T-helper 2 cell treated with Interferon-gamma antibody and Interleukin-4, amounts not matched to agents 5 μg/mL and 100 μg/mL, for 36 hours (primary cell): ENCODE measurements at regions not wholly inside any gene's neighbourhood (a gene's known extent, or its start where the extent isn't known, plus 50 kb on each side); places are given as distances from the start of the nearest gene placed in this dataset.
"Not testable (repeated sequence)": the region's sequence is repeated elsewhere in the genome, so short reads cannot be mapped to it uniquely, and the experiment has no call there.

Experiments used
- DNase-seq: peaks from one replicate; pipeline ENCODE4 v3.0.0; 2021; ENCODE audit warnings: low spot score
- H3K27ac Mint-ChIP-seq: one replicate; pipeline ENCODE4 v1.8.0; 2021; ENCODE audit warnings: mild to moderate bottlenecking, mixed read lengths
- H3K27me3 Mint-ChIP-seq: one replicate; pipeline ENCODE4 v1.8.0; 2021; ENCODE audit warnings: low read depth, mixed read lengths
- H3K36me3 Mint-ChIP-seq: one replicate; pipeline ENCODE4 v1.8.0; 2021; ENCODE audit warnings: low read depth, mixed read lengths
- H3K4me1 Mint-ChIP-seq: one replicate; pipeline ENCODE4 v1.8.0; 2021; ENCODE audit warnings: low read depth, mixed read lengths
- H3K4me3 Mint-ChIP-seq: one replicate; pipeline ENCODE4 v1.8.0; 2022; ENCODE audit warnings: mild to moderate bottlenecking, moderate library complexity, mixed read lengths
- H3K9me3 Mint-ChIP-seq: one replicate; pipeline ENCODE4 v1.8.0; 2021; ENCODE audit warnings: mixed read lengths

DNA sequence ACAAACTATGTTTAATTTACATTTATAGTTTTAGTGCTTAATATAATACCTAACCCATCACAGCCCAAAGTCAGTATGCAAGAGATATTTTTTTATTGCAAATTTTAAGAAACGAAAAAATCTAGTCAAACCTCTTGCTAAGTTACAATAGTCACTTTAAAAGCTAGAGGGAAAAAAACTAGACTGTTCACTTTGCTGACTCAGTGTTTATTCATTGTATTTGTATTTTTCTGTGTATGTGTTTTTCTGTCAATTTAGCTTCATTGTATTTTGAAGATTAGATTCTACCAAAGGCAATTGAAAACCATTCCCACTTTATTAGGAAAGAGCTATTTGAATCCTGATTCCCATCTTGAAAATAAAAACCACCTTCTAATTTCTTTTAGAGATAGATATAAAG lies 891.5 kb downstream of the SLC16A7 start:
- Mint-ChIP-seq H3K36me3 (no peaks in the 10 kb centered on the region), H3K4me3 (no peak overlapping the region), H3K27ac (no peak overlapping the region), H3K27me3 (no peaks in the 10 kb centered on the region), H3K9me3 (no peaks in the 10 kb centered on the region), H3K4me1 (no peaks in the 10 kb centered on the region)
- DNase-seq, result no peak

DNA sequence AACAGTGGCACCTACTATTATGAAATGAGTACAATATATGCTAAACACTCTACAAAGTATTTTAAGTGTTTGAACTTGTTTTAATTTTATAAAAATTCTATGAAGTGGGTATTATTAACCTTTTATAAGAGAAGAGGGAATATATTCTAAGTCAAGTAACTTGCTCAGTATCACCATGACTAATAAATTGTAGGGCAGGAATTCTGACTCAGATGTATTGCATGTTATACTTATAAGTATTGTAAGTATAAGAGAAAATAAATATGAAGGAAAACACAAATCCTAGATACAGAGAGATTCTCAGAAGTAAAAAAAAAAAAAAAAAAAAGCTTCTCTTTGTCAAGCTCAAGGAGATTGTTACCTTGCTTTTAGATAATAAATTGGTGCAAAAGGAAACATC lies 893.2 kb downstream of the SLC16A7 start:
- no peak for DNase-seq
- H3K4me3 Mint-ChIP-seq, result no peak overlapping the region
- H3K9me3 Mint-ChIP-seq, result no peaks in the 10 kb centered on the region
- no peak overlapping the region for H3K27ac Mint-ChIP-seq
- no peaks in the 10 kb centered on the region for H3K36me3 Mint-ChIP-seq
- no peaks in the 10 kb centered on the region for H3K27me3 Mint-ChIP-seq
- H3K4me1 Mint-ChIP-seq, result no peaks in the 10 kb centered on the region

DNA sequence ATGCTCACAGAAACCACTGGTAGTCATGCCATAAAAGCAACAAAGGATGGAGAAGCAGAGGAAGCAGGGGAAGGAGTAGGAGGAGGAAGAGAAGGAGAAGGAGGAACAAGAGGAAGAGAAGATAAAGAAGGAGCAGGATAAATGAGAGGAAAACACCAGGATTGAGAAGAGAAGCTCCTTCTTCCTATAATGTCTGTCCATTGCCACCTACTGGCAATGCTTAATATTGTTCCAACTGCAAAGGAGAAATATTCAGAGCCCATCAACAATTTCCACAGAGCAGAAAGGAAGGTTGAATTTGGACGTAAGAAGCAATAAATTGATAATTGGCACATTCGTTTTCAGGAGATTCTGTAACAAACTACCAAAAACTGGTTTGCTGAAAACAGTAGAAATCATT lies 898.4 kb downstream of the SLC16A7 start:
- Mint-ChIP-seq H3K4me1 (no peaks in the 10 kb centered on the region), H3K9me3 (peaks cover 4% of the 10 kb centered on the region), H3K36me3 (no peaks in the 10 kb centered on the region), H3K4me3 (no peak overlapping the region), H3K27ac (no peak overlapping the region), H3K27me3 (no peaks in the 10 kb centered on the region)
- no peak for DNase-seq

DNA sequence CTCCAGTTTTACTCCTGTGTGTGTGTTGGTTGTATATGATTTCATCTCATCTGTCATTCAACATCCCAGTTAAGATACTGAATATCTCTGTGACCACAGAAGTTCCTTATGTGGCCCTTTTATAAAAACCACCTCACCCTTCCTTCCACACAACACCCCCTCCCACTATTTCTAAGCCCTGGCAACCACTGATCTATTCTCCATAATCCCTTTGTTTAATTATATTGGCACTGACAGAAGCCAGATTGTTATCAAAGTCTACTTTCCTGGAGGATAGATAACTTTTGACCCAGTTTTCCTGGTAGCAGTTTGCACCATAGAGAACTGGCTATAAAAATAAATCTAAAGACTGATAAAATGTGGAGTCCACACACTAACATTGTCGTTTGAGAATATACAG lies 902.8 kb downstream of the SLC16A7 start:
- Mint-ChIP-seq H3K9me3 (peaks cover 4% of the 10 kb centered on the region), H3K27ac (no peak overlapping the region), H3K4me1 (no peaks in the 10 kb centered on the region), H3K4me3 (no peak overlapping the region), H3K27me3 (no peaks in the 10 kb centered on the region), H3K36me3 (no peaks in the 10 kb centered on the region)
- DNase-seq, result no peak

DNA sequence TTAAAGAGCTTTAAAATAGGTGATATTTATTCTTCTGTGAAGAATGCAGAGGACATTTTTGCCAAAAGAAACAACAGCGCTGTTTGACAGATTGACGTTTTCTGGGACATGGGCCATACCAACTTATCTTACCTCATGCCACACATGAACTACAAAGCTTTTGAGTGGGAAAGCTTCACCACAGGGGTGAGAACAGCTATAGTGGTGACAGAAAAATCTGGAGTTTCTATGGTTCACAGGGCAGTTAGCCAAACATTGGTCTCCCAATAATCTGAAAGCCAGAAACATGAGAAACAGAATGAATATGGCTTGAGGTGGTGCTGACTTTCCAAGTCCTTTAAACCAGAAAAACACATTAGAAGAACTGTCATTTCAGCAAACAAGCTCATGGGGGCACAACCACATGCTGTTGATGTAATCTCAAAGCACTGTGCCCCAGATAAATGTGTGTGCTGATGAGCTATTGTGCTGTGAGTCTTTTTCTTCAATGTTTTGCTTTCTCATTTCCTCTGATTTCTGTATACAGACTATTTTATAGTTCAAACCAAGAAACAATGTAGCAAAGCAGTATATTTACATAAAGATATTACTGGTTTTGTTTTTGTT lies 905.4 kb downstream of the SLC16A7 start:
- Mint-ChIP-seq H3K36me3 (no peaks in the 10 kb centered on the region), H3K27ac (no peak overlapping the region), H3K9me3 (peaks cover 10% of the 10 kb centered on the region), H3K4me3 (no peak overlapping the region), H3K27me3 (no peaks in the 10 kb centered on the region), H3K4me1 (no peaks in the 10 kb centered on the region)
- no peak for DNase-seq

DNA sequence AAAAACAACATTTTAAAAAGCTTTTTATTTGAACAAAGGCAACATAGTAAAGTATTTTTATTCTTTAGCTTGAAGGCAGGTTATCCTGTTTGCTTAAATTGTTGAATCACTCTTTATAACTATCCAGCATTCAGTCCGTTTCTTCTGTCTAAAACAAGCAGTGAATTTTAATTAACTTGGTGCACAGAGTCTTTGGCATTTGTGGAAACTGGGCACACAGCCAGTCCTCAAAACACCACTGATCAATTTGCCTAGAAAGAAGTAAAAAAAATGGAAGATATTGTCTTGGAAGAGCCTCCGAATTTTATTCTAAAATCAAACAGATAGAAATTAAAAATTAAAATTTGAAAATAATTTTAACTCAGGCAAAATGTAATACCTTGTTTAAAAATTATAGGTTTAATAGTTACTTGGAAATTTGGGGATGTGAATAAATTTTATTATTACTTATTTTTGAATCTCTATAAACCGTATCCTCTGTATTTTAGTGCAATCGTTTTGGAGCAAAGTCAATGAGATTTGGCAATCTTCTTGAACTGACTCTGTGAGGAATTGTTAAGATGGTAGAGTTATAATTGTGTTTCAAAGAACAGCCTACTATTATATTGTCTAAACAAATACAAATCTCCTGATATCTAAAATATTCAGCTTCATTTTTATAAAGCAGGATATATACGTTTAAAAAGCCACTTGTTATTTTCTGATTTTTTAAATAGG lies 927.0 kb downstream of the SLC16A7 start:
- H3K9me3 Mint-ChIP-seq, result peaks cover 8% of the 10 kb centered on the region
- no peaks in the 10 kb centered on the region for H3K36me3 Mint-ChIP-seq
- no peak overlapping the region for H3K4me3 Mint-ChIP-seq
- no peak for DNase-seq
- H3K4me1 Mint-ChIP-seq, result no peaks in the 10 kb centered on the region
- no peaks in the 10 kb centered on the region for H3K27me3 Mint-ChIP-seq
- no peak overlapping the region for H3K27ac Mint-ChIP-seq

DNA sequence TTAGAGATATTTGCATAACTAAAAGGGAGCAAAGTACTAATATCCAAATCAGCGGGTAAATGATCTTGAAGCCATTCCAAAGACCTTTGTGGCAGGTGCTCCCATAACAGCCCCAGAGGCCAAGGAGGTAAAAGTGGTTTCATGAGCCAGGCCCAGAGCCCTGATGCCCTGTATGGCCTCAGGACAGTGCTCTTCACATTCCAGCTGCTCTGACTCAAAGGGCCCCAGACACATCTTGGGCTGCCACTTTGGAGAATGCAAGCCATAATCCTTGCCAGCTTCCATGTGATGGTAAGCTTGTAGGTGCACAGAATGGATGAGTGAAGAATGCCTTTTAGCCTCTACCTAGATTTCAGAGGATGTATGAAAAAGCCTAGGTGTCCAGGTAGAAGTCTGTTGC lies 933.4 kb downstream of the SLC16A7 start:
- Mint-ChIP-seq H3K27me3 (no peaks in the 10 kb centered on the region), H3K4me3 (no peak overlapping the region), H3K4me1 (no peaks in the 10 kb centered on the region), H3K9me3 (peaks cover 8% of the 10 kb centered on the region), H3K27ac (no peak overlapping the region), H3K36me3 (no peaks in the 10 kb centered on the region)
- no peak for DNase-seq

DNA sequence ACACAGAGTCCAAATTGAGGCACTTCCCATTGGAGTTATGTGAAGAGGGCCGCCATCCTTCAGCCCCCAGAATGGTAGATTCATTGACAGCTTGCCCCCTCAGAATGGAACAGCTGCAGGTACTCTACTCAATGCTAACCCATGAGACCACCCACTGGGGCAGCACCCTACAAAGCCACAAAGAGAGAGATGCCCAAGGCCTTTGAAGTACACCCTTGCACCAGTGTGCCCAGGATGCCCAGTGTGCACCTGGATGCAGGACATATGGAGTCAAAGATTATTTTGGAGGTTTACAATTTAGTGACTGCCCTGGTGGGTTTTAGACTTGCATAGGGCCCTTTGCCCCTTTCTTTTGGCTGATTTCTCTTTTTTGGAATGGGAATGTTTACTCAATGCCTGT lies 933.9 kb downstream of the SLC16A7 start:
- no peaks in the 10 kb centered on the region for H3K27me3 Mint-ChIP-seq
- no peak overlapping the region for H3K27ac Mint-ChIP-seq
- peaks cover 8% of the 10 kb centered on the region for H3K9me3 Mint-ChIP-seq
- no peaks in the 10 kb centered on the region for H3K4me1 Mint-ChIP-seq
- H3K36me3 Mint-ChIP-seq, result no peaks in the 10 kb centered on the region
- DNase-seq, result no peak
- no peak overlapping the region for H3K4me3 Mint-ChIP-seq

DNA sequence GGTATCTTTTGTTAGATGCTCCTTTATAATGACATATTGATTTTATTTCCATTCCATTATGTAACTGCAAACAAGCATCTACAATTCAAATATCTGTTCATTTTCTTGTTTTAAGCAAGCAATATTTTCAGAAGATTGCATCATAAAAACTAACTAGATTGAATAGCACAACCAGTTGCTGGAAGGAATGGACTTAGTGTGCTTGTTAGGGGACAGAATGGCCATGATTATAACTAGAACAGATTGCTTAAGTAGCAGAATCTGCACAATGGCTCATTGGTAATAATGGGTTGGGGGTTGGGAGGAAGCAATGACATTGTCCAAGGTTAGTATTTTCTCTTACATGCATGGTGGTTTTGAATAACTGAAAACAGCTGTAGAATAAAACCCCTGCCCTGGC lies 939.5 kb downstream of the SLC16A7 start:
- H3K9me3 Mint-ChIP-seq, result peaks cover 7% of the 10 kb centered on the region
- no peak overlapping the region for H3K4me3 Mint-ChIP-seq
- H3K4me1 Mint-ChIP-seq, result no peaks in the 10 kb centered on the region
- H3K27me3 Mint-ChIP-seq, result no peaks in the 10 kb centered on the region
- H3K27ac Mint-ChIP-seq, result no peak overlapping the region
- no peaks in the 10 kb centered on the region for H3K36me3 Mint-ChIP-seq
- DNase-seq, result no peak

DNA sequence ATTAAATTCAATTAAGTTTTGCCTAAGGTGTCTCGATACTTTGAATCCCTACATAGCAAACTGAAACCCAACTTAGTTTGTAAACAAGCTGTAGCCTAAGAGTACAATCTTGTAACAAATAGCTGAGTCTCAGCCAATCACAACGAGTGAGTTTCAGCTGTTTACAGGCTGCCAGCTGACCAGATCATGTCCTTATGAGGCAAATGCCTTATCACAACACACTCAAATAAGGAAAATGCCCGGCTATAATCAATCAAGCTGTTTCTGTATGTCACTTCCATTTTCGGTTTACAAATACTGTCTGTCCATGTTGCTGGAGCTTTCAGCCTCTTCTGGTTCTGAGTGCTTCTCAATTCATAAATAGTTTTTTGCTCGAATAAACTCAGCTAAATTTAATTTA lies 943.8 kb downstream of the SLC16A7 start:
- H3K36me3 Mint-ChIP-seq, result no peaks in the 10 kb centered on the region
- peaks cover 5% of the 10 kb centered on the region for H3K9me3 Mint-ChIP-seq
- no peaks in the 10 kb centered on the region for H3K27me3 Mint-ChIP-seq
- no peak overlapping the region for H3K4me3 Mint-ChIP-seq
- no peak for DNase-seq
- no peaks in the 10 kb centered on the region for H3K4me1 Mint-ChIP-seq
- H3K27ac Mint-ChIP-seq, result no peak overlapping the region

DNA sequence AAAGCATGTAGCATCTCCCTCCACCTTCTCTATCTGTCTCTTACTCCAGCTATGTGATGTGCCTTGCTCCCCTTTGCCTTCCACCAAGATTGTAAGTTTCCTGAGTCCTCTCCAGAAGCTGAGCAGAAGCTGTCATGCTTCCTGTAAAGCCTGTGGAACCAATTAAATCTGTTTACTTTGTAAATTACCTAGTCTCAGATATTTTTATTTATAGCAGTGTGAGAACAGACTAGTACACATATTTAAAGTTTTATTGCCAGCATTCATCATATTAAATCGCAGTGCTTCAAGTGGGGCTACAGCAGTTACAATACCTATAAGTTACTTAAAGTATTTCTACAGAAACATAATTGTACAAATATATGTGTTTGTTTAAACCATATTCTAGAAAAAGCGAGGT lies 973.1 kb downstream of the SLC16A7 start:
- Mint-ChIP-seq H3K27ac (no peak overlapping the region), H3K27me3 (no peaks in the 10 kb centered on the region), H3K4me3 (no peak overlapping the region), H3K36me3 (no peaks in the 10 kb centered on the region), H3K4me1 (no peaks in the 10 kb centered on the region), H3K9me3 (peaks cover 13% of the 10 kb centered on the region)
- no peak for DNase-seq

DNA sequence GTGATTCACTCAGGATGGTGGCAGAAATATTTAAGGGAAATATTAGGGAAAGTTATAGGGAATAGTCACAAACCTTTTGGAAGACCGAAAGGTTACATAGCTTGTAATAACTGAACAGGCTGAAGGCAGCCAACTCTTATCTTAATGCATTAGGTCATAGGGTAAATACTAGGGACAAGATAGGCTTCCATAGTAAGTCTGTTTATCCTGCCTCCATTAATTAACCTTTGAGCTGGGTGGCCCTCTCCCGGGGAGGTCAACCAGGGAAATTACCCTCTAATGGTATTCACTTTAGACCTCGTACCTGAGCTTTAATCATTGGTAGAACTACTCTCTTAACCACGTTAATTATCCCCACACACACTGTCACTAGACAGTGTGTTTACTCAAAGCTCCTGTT lies 981.8 kb downstream of the SLC16A7 start:
- no peaks in the 10 kb centered on the region for H3K36me3 Mint-ChIP-seq
- H3K4me3 Mint-ChIP-seq, result no peak overlapping the region
- peaks cover 5% of the 10 kb centered on the region for H3K9me3 Mint-ChIP-seq
- no peaks in the 10 kb centered on the region for H3K4me1 Mint-ChIP-seq
- no peaks in the 10 kb centered on the region for H3K27me3 Mint-ChIP-seq
- no peak for DNase-seq
- no peak overlapping the region for H3K27ac Mint-ChIP-seq

DNA sequence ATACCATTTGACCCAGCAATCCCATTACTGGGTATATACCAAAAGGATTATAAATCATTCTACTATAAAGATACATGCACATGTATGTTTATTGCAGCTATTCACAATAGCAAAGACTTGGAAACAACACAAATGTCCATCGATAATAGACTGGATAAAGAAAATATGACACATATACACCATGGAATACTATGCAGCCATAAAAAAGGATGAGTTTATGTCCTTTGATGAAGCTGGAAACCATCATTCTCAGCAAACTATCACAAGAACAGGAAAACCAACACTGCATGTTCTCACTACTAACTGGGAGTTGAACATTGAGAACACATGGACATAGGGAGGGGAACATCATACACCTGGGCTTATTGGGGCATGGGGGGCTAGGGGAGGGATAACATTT lies 991.8 kb downstream of the SLC16A7 start:
- not testable (repeated sequence) for DNase-seq, H3K27me3 Mint-ChIP-seq, H3K4me1 Mint-ChIP-seq, H3K36me3 Mint-ChIP-seq, H3K27ac Mint-ChIP-seq, H3K4me3 Mint-ChIP-seq
- H3K9me3 Mint-ChIP-seq, result peaks cover 22% of the 10 kb centered on the region

DNA sequence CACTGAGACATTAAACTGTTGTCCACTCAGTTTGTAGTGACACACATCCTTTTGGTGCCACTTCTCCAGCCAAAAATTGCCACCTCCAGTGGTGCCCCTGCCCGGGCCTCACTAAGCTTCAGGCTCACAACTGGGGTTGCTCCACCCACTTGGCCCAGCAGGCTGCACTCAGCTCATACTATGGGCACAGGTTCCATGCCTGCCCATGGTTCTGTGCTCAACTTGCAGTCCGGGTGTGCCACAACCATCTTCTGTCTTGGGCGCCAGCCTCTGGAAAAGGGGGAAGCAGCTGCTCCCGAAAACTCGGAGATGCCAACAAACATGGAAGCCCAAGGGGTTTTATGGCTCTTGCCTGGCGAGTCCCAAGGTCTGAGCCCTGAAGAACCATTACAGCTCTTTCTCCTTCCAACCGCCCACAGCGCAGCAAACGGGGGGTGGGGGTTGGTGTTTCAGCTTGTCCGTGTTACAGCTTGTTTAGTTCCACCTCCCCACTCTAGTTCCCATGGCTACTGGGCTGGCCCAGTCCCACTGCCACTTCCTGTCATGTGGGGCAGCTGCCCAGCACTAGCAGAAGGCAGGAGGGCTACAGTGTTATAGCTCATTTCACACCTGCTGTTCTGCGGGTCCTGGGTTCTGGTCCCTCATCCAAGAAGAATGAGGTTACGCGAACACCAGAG lies 998.3 kb downstream of the SLC16A7 start:
- Mint-ChIP-seq H3K4me3 (no peak overlapping the region), H3K27me3 (no peaks in the 10 kb centered on the region), H3K9me3 (peaks cover 28% of the 10 kb centered on the region), H3K27ac (no peak overlapping the region), H3K36me3 (no peaks in the 10 kb centered on the region), H3K4me1 (no peaks in the 10 kb centered on the region)
- DNase-seq, result no peak
